Endothelial cell of umbilical vein (primary cell): ENCODE measurements at regions not wholly inside any gene's neighbourhood (a gene's known extent, or its start where the extent isn't known, plus 50 kb on each side); places are given as distances from the start of the nearest gene placed in this dataset.

ENCODE experiments used
- BruUV-seq: library from RNA; stranded (reverse); fragments of 400-500 nt; replicated peaks from 2 replicates; lab custom pipeline; 2021; lab: Mats Ljungman, UMichigan
- CTCF ChIA-PET: fragments of 300-600, 350-600 bp; sonication (Branson Sonifier 250); formaldehyde crosslinking; loops from one replicate; lab custom pipeline; 2021; ENCODE audit warnings: antibody characterized with exemption, inconsistent platforms; lab: Charles Lee
- POLR2A ChIA-PET: fragments of 300-600, 350-600 bp; sonication (Branson Sonifier 250); formaldehyde crosslinking; loops from one replicate; lab custom pipeline; 2021; ENCODE audit warnings: antibody characterized with exemption, inconsistent platforms; lab: Charles Lee
- DNase-seq: peaks from one replicate; pipeline ENCODE4 v3.0.0-alpha.2; 2011; ENCODE audit warnings: low read depth, low spot score
- FAIRE-seq: peaks from 2 replicates; lab custom pipeline; 2011; peaks lifted over from hg19 to GRCh38; lab: Jason Lieb, UNC
- H2AFZ ChIP-seq: 2 replicates; pipeline ENCODE4 v1.6.0; 2012; ENCODE audit warnings: low read depth, low read length, control low read depth, inconsistent platforms
- H3K27ac ChIP-seq: 2 replicates; pipeline ENCODE4 v1.5.1; 2011; ENCODE audit warnings: low read depth, mild to moderate bottlenecking, control low read depth, low read length, moderate library complexity; ENCODE audit not compliant: insufficient read depth
- H3K27me3 ChIP-seq, 2 experiments: 2 replicates each; pipeline versions ENCODE4 v1.6.0 to v1.6.1; 2011; ENCODE audit warnings: low read length in 2 of 2, mixed read lengths in 1 of 2; ENCODE audit not compliant: control insufficient read depth in 2 of 2, insufficient read depth in 2 of 2
- H3K36me3 ChIP-seq, 2 experiments: 2 replicates in 1 of 2; 3 replicates in 1 of 2; pipeline ENCODE4 v1.5.1; 2011; ENCODE audit warnings: low read length in 2 of 2, mild to moderate bottlenecking in 1 of 2, moderate library complexity in 1 of 2; ENCODE audit not compliant: control insufficient read depth in 2 of 2, insufficient read depth in 2 of 2; ENCODE audit errors: extremely low read depth in 1 of 2
- H3K4me1 ChIP-seq: 3 replicates; pipeline ENCODE4 v1.5.1; 2011; ENCODE audit warnings: mild to moderate bottlenecking, low read length; ENCODE audit not compliant: control insufficient read depth, insufficient read depth; ENCODE audit errors: extremely low read depth
- H3K4me2 ChIP-seq: 2 replicates; pipeline ENCODE4 v1.6.1; 2011; ENCODE audit warnings: low read length, control low read depth, mixed read lengths; ENCODE audit not compliant: insufficient read depth
- H3K4me3 ChIP-seq, 3 experiments: fragments of 200-600 bp in 1 of 3; sonication (generic), shearing (Covaris generic) in 1 of 3; replicated peaks in 1 of 3; 2 replicates each; pipeline ENCODE4 v1.5.1; 2011 to 2016; ENCODE audit warnings: control low read depth in 3 of 3, low read length in 3 of 3, mild to moderate bottlenecking in 2 of 3, inconsistent platforms in 1 of 3, low read depth in 1 of 3, moderate library complexity in 1 of 3; ENCODE audit not compliant: insufficient read depth in 1 of 3
- H3K79me2 ChIP-seq: 2 replicates; pipeline ENCODE4 v1.6.0; 2012; ENCODE audit warnings: low read length, inconsistent platforms; ENCODE audit not compliant: control insufficient read depth, insufficient read depth
- H3K9ac ChIP-seq: replicated peaks from 2 replicates; pipeline ENCODE3; 2011; ENCODE audit warnings: low read length, control low read depth; ENCODE audit not compliant: insufficient read depth; ENCODE audit errors: extremely low read depth
- H3K9me1 ChIP-seq: replicated peaks from 3 replicates; pipeline ENCODE4 v1.6.0; 2011; ENCODE audit warnings: mild to moderate bottlenecking, low read length; ENCODE audit not compliant: control insufficient read depth, insufficient read depth; ENCODE audit errors: extremely low read depth
- H3K9me3 ChIP-seq: replicated peaks from 2 replicates; pipeline ENCODE4 v1.5.1; 2012; ENCODE audit warnings: low read length, inconsistent platforms; ENCODE audit not compliant: control insufficient read depth, insufficient read depth
- H4K20me1 ChIP-seq: replicated peaks from 2 replicates; pipeline ENCODE3; 2011; ENCODE audit warnings: mild to moderate bottlenecking, low read length; ENCODE audit not compliant: control insufficient read depth, insufficient read depth; ENCODE audit errors: extremely low read depth
- EZH2 ChIP-seq: IDR thresholded peaks from 2 replicates; pipeline ENCODE4 v1.6.1; 2012; ENCODE audit warnings: borderline replicate concordance, low read depth, mild to moderate bottlenecking, moderate library complexity, low read length, inconsistent platforms; ENCODE audit not compliant: severe bottlenecking
- FOS ChIP-seq: IDR thresholded peaks from 2 replicates; pipeline ENCODE4 v1.6.1; 2011; ENCODE audit warnings: mild to moderate bottlenecking, low read length, moderate library complexity, borderline replicate concordance; ENCODE audit not compliant: insufficient read depth
- GATA2 ChIP-seq: IDR thresholded peaks from 2 replicates; pipeline ENCODE4 v1.7.0; 2011; ENCODE audit warnings: low read depth, mild to moderate bottlenecking, moderate library complexity, mixed read lengths, low read length; ENCODE audit not compliant: insufficient read length, insufficient read depth
- JUN ChIP-seq: IDR thresholded peaks from 2 replicates; pipeline ENCODE4 v1.6.1; 2011; ENCODE audit warnings: borderline replicate concordance, low read depth; ENCODE audit not compliant: insufficient read length, insufficient read depth
- MYC ChIP-seq: IDR thresholded peaks from one replicate; pipeline ENCODE4 v1.6.1; 2011; ENCODE audit warnings: mild to moderate bottlenecking, low read depth, low read length
- POLR2A ChIP-seq: IDR thresholded peaks from 2 replicates; pipeline ENCODE4 v1.6.1; 2012; ENCODE audit warnings: low read depth, mild to moderate bottlenecking, control low read depth, low read length
- POLR2AphosphoS5 ChIP-seq: IDR thresholded peaks from 2 replicates; pipeline ENCODE4 v1.6.1; 2012; ENCODE audit warnings: low read depth, mild to moderate bottlenecking, control low read depth, low read length, moderate library complexity; ENCODE audit not compliant: insufficient read depth
- dilution Hi-C: fragments of 300-500 bp; cut with MboI; formaldehyde crosslinking; loops from one replicate; pipeline ENCODE4 v1.15.0; 2019; ENCODE audit warnings: low sequenced_read_pairs; ENCODE audit not compliant: extremely low pct_ligation_motif_present
- intact Hi-C: fragments of 100-400 bp; cut with micrococcal nuclease; formaldehyde crosslinking; loops from one replicate; pipeline ENCODE4 v1.10.0; 2022
- TF ChIP-seq, protein P1 (sequence below), 2 donors: IDR thresholded peaks; 1 replicate in 1 of 2; 2 replicates in 1 of 2; pipeline ENCODE4 v1.5.1; 2011; ENCODE audit warnings: low read length in 2 of 2, mild to moderate bottlenecking in 2 of 2, moderate library complexity in 2 of 2, control low read depth in 1 of 2, inconsistent platforms in 1 of 2, low read depth in 1 of 2; ENCODE audit not compliant: insufficient read depth in 1 of 2; ENCODE audit errors: extremely low read depth in 1 of 2
- TF ChIP-seq, protein P2 (sequence below): IDR thresholded peaks from 2 replicates; pipeline ENCODE4 v1.6.1; 2011; ENCODE audit not compliant: insufficient read depth, insufficient read length

DNA sequence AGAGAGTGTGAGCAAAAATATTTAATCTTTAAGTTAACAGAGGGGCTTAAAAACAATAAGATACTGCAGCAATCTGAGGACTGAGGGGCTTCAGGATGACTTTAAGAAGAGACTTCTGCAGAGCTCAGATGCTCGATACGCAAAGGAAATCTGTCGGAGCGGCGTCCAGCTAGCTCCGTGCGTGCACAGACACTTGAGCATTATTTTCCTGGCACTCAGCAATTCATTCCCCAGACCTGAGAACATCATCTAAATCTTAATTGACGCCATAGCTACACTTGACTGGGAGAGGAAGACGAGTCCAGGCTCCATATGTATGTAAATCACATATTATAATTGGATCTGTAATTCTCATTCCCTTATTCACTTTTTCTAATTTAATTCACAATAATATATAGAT lies 228.2 kb downstream of the SOD2 start:
- dilution Hi-C loops (no loop called here), intact Hi-C loops (no loop called here)
- no peaks in the 10 kb centered on the region for H4K20me1 ChIP-seq
- H3K79me2 ChIP-seq, result no peaks in the 10 kb centered on the region
- H3K27me3 ChIP-seq, result no peaks in the 10 kb centered on the region
- no peak overlapping the region for H3K4me3 ChIP-seq
- no peaks in the 10 kb centered on the region for H3K4me1 ChIP-seq
- POLR2A ChIA-PET, result no interaction called here
- TF ChIP-seq POLR2A (no peak), FOS (no peak), POLR2AphosphoS5 (no peak), JUN (no peak), EZH2 (no peak), MYC (no peak), GATA2 (no peak)
- TF ChIP-seq, protein P1, sequence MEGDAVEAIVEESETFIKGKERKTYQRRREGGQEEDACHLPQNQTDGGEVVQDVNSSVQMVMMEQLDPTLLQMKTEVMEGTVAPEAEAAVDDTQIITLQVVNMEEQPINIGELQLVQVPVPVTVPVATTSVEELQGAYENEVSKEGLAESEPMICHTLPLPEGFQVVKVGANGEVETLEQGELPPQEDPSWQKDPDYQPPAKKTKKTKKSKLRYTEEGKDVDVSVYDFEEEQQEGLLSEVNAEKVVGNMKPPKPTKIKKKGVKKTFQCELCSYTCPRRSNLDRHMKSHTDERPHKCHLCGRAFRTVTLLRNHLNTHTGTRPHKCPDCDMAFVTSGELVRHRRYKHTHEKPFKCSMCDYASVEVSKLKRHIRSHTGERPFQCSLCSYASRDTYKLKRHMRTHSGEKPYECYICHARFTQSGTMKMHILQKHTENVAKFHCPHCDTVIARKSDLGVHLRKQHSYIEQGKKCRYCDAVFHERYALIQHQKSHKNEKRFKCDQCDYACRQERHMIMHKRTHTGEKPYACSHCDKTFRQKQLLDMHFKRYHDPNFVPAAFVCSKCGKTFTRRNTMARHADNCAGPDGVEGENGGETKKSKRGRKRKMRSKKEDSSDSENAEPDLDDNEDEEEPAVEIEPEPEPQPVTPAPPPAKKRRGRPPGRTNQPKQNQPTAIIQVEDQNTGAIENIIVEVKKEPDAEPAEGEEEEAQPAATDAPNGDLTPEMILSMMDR (IDR thresholded peaks at IDR 0.05; ENCODE audit: extremely low read depth in 1 of 2, insufficient read depth in 1 of 2, low read depth in 1 of 2, low read length in 2 of 2), result no peak
- TF ChIP-seq, protein P2, sequence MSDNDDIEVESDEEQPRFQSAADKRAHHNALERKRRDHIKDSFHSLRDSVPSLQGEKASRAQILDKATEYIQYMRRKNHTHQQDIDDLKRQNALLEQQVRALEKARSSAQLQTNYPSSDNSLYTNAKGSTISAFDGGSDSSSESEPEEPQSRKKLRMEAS, result no peak
- CTCF ChIA-PET, result no interaction called here
- H3K9me3 ChIP-seq, result no peaks in the 10 kb centered on the region
- DNase-seq (no peak), FAIRE-seq (no peak)
- H3K9me1 ChIP-seq, result no peaks in the 10 kb centered on the region
- no peak overlapping the region for H3K9ac ChIP-seq
- no peak overlapping the region for H2AFZ ChIP-seq
- no peaks in the 10 kb centered on the region for H3K36me3 ChIP-seq
- no peak overlapping the region for H3K27ac ChIP-seq
- BruUV-seq, result no TSS peak
- H3K4me2 ChIP-seq, result no peak overlapping the region
